HG02852 (cell line): ENCODE measurements at regions not wholly inside any gene's neighbourhood (a gene's known extent, or its start where the extent isn't known, plus 50 kb on each side); places are given as distances from the start of the nearest gene placed in this dataset.
"Not testable (repeated sequence)": the region's sequence is repeated elsewhere in the genome, so short reads cannot be mapped to it uniquely, and the experiment has no call there.

Source experiments
- ATAC-seq: cut with Tn5 transposase; IDR thresholded peaks from one replicate; pipeline ENCODE4 v1.9.1; 2021; ENCODE audit warnings: mild to moderate bottlenecking, moderate library complexity; ENCODE audit not compliant: unreplicated experiment

- no peak for ATAC-seq
These were observed 102.9 kb upstream of the SPATA12 start for GRCh38 chr3:56957522-56957921.

GRCh38 chr3:56956906-56957305 lies 103.6 kb upstream of the SPATA12 start:
- no peak for ATAC-seq

- ATAC-seq = no peak
These were observed 104.9 kb upstream of the SPATA12 start for GRCh38 chr3:56955492-56956111.

GRCh38 chr3:56954125-56954524 lies 106.3 kb upstream of the SPATA12 start:
- no peak for ATAC-seq

- no peak for ATAC-seq
These were observed 107.6 kb upstream of the SPATA12 start for GRCh38 chr3:56952846-56953245.

GRCh38 chr3:56952061-56952460 lies 108.4 kb upstream of the SPATA12 start:
- ATAC-seq = no peak

DNA sequence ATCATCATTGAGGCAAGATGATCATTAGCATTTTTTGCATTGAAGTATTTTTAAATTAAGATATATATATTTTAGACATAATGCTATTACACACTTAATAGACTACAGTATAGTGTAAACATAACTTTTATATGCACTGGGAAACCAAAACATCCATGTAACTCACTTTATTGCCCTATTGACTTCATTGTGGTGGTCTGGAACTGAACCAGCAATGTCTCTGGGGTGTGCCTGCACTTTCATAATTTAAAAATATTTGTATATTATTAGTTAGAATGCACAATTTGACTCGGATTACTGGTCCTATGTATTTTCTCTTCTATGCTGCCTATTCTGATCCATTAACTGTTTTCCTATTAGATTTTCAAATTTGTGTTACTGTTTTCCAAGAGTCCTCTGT lies 109.1 kb upstream of the SPATA12 start:
- no peak for ATAC-seq

- not testable (repeated sequence) for ATAC-seq
These were observed 115.1 kb upstream of the SPATA12 start for GRCh38 chr3:56945378-56945777.

GRCh38 chr3:56942523-56942922 lies 117.9 kb upstream of the SPATA12 start:
- no peak for ATAC-seq

GRCh38 chr3:56940976-56941375 lies 119.5 kb upstream of the SPATA12 start:
- ATAC-seq = no peak

GRCh38 chr3:56940321-56940720 lies 120.1 kb upstream of the SPATA12 start:
- no peak for ATAC-seq

GRCh38 chr3:56939834-56940233 lies 120.6 kb upstream of the SPATA12 start:
- ATAC-seq = no peak

DNA sequence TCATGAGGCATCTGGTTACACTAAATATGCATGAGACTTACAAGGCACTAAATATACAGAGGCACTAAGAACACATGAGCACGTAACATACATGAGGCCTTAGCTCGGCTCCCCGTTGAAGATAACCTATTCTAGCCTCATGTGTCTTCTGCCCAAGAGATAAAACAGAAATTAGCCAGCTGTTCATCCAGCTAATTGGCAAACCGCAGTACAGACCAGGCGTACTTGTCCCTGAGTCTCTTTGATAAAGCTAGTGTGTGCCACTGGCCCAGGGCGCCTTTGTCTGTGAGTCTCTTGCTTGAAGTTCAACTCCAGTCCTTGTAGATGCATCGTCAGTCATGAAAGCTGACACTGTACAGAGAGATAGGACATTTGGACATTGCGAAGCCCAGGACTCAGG lies 121.9 kb upstream of the SPATA12 start:
- ATAC-seq = no peak

DNA sequence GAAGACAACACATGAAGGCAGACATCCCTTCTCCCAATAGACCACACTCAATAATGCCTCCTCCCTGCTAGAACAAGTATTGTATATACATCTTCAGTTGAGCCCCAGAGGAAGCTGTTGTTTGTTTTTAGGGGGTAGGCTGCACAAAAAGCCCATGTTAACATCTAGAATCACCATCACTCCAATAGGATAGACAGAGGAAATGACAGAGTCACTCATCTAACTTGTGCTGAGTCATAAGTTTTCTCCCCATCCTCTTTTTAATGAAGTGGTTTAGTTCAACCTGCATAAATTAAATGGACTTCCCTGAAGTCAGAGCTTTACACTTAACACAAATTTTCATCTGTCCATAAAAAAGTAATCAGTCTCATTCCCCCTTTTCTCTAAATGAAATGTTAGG lies 122.9 kb upstream of the SPATA12 start:
- ATAC-seq = no peak

- no peak for ATAC-seq
These were observed 124.7 kb upstream of the SPATA12 start for GRCh38 chr3:56935811-56936210.

DNA sequence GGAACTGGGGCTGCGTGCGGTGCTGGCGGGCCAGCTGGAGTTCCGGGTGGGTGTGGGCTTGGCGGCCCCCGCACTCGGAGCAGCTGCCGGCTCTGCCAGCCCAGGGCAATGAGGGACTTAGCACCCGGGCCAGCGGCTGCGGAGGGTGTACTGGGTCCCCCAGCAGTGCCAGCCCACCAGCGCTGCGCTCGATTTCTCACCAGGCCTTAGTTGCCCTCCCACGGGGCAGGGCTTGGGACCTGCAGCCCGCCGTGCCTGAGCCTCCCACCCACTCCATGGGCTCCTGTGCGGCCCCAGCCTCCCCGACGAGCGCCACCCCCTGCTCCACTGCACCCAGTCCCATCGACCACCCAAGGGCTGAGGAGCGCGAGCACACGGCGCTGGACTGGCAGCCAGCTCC lies 126.0 kb upstream of the SPATA12 start:
- ATAC-seq = not testable (repeated sequence)

DNA sequence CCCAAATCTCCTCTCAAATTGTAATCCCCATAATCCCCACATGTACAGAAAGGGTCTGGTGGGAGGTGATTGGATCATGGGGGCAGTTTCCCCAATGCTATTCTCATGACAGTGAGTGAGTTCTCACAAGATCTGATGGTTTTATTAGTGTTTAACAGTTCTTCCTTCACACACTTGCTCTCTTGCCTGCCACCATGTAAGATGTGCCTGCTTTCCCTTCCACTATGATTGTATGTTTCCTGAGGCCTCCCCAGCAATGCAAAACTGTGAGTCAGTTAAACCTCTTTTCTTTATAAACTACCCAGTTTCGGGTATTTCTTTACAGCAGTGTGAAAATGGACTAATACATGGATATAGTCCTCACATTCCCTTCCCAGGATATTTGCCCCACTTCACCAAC lies 126.7 kb upstream of the SPATA12 start:
- ATAC-seq = no peak

- ATAC-seq = no peak
These were observed 127.6 kb upstream of the SPATA12 start for GRCh38 chr3:56932866-56933265.

- ATAC-seq = no peak
These were observed 128.6 kb upstream of the SPATA12 start for GRCh38 chr3:56931836-56932235.

DNA sequence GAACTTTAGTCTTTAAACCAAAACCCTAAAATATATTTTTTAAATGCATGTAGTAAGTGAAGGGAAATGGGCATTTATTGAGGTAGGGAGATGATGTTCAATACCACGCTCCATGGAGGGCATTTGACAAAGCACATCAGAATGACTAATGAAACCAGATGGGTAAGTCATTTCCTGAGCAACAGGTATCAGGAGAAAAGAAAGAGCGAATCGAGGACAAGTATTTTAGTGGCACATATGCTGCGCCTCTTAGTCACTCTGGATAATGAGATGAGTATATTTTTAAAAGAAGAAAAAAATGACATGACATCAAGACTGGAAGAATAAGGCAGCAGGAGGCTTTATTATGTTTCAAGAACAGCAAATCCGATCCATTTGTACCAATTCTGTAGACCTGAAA lies 129.0 kb upstream of the ARHGEF3 start:
- ATAC-seq = no peak

DNA sequence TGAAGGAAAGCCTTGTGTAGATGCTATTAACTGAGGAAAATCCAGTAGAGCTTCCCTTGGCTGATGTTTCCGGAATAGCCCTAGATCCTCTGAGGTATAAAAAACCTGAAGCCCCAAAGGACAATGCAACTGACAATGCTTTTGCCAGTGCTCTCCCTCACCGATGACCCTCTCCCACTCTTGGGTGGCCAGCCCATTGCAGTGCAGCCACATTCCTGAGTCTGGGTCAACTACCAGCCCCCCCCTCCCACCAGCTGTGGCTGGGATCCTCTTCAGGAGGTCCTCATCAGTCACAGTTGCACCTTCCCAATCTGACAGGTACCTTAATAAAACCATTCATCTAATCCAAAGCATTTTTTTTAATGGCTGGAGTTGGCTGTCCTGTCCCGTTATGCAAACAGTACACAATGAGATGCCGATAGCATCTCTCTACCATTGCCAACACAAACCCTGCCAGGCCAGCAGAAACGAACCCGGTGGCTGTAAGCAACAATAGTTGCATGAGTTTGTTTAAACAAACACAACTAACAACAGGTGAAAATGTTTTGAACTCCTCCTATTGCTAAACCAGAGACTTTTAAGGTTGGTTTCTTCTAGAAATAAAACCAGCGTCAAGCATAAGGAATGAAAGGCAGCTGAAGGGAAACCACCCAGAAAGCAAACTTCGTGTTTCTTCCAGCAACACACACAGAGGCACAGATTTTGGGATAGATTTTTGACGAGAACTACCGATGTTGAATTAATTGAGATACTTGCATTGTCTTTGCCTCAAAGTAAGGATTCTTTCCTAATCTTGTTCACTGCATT lies 128.3 kb upstream of the ARHGEF3 start:
- no peak for ATAC-seq

GRCh38 chr3:56928379-56929068 lies 126.8 kb upstream of the ARHGEF3 start:
- no peak for ATAC-seq
